ENCODE measurements at regions not wholly inside any gene's neighbourhood (a gene's known extent, or its start where the extent isn't known, plus 50 kb on each side); places are given as distances from the start of the nearest gene placed in this dataset.

- no peak for DNase-seq (ENCODE audit: low read depth in 1 of 2, low spot score in 1 of 2)
- no peaks in the 10 kb centered on the region for H3K27me3 ChIP-seq (ENCODE audit: insufficient read depth, poor library complexity, severe bottlenecking)
- TF ChIP-seq POLR2AphosphoS5 (IDR thresholded peaks at IDR 0.05; ENCODE audit: low read depth) (no peak), CTCF (IDR thresholded peaks at IDR 0.05; ENCODE audit: insufficient read depth, low read length) (no peak), SPI1 (IDR thresholded peaks at IDR 0.05; ENCODE audit: borderline replicate concordance, low read depth) (no peak), GABPA (IDR thresholded peaks at IDR 0.05; ENCODE audit: low read depth) (no peak), REST (IDR thresholded peaks at IDR 0.05; ENCODE audit: insufficient replicate concordance, low read depth) (no peak)
- no peak overlapping the region for H3K27ac ChIP-seq (replicated peaks)
- H3K4me3 ChIP-seq (replicated peaks; ENCODE audit: insufficient read depth, low read length): no peak overlapping the region
These were observed 796.1 kb downstream of the TBL1XR1 start for GRCh38 chr3:176401211-176401610.

GRCh38 chr3:176399193-176399592, 798.1 kb downstream of the TBL1XR1 start:
- Histone ChIP-seq H3K27ac (replicated peaks) (no peak overlapping the region), H3K27me3 (ENCODE audit: insufficient read depth, poor library complexity, severe bottlenecking) (no peaks in the 10 kb centered on the region), H3K4me3 (replicated peaks; ENCODE audit: insufficient read depth, low read length) (no peak overlapping the region)
- DNase-seq (ENCODE audit: low read depth in 1 of 2, low spot score in 1 of 2): no peak
- TF ChIP-seq REST (IDR thresholded peaks at IDR 0.05; ENCODE audit: insufficient replicate concordance, low read depth): no peak
- TF ChIP-seq GABPA (IDR thresholded peaks at IDR 0.05; ENCODE audit: low read depth): no peak
- TF ChIP-seq SPI1 (IDR thresholded peaks at IDR 0.05; ENCODE audit: borderline replicate concordance, low read depth): no peak
- no peak for TF ChIP-seq CTCF (IDR thresholded peaks at IDR 0.05; ENCODE audit: insufficient read depth, low read length)
- no peak for TF ChIP-seq POLR2AphosphoS5 (IDR thresholded peaks at IDR 0.05; ENCODE audit: low read depth)

GRCh38 chr3:176395240-176395639, 802.0 kb downstream of the TBL1XR1 start:
- no peaks in the 10 kb centered on the region for H3K27me3 ChIP-seq (ENCODE audit: insufficient read depth, poor library complexity, severe bottlenecking)
- no peak overlapping the region for H3K27ac ChIP-seq (replicated peaks)
- no peak for TF ChIP-seq SPI1 (IDR thresholded peaks at IDR 0.05; ENCODE audit: borderline replicate concordance, low read depth)
- TF ChIP-seq GABPA (IDR thresholded peaks at IDR 0.05; ENCODE audit: low read depth): no peak
- TF ChIP-seq CTCF (IDR thresholded peaks at IDR 0.05; ENCODE audit: insufficient read depth, low read length): no peak
- TF ChIP-seq REST (IDR thresholded peaks at IDR 0.05; ENCODE audit: insufficient replicate concordance, low read depth): no peak
- TF ChIP-seq POLR2AphosphoS5 (IDR thresholded peaks at IDR 0.05; ENCODE audit: low read depth): no peak
- DNase-seq (ENCODE audit: low read depth in 1 of 2, low spot score in 1 of 2): no peak
- no peak overlapping the region for H3K4me3 ChIP-seq (replicated peaks; ENCODE audit: insufficient read depth, low read length)
